Cardiac fibroblast (primary cell): ENCODE measurements at regions not wholly inside any gene's neighbourhood (a gene's known extent, or its start where the extent isn't known, plus 50 kb on each side); places are given as distances from the start of the nearest gene placed in this dataset.

ENCODE experiments used
- DNase-seq, 2 donors: peaks; one replicate each; pipeline versions ENCODE4 v3.0.0 to v3.0.0-alpha.2; 2010; ENCODE audit warnings: low read depth in 2 of 2
- H3K4me3 ChIP-seq, 2 donors: replicated peaks in 1 of 2; 1 replicate in 1 of 2; 2 replicates in 1 of 2; pipeline ENCODE4 v1.5.1; 2011; ENCODE audit warnings: low read depth in 2 of 2, low read length in 2 of 2, mild to moderate bottlenecking in 2 of 2, moderate library complexity in 1 of 2
- CTCF ChIP-seq: IDR thresholded peaks from one replicate; pipeline ENCODE4 v1.5.1; 2011; ENCODE audit warnings: low read depth, mild to moderate bottlenecking, low read length, inconsistent platforms

- DNase-seq: no peak
- no peak overlapping the region for H3K4me3 ChIP-seq
- TF ChIP-seq CTCF: no peak
These were observed 195.9 kb upstream of the CDH4 start for GRCh38 chr20:61056116-61056515.

- DNase-seq: no peak
- H3K4me3 ChIP-seq: no peak overlapping the region
- TF ChIP-seq CTCF: no peak
These were observed 195.2 kb upstream of the CDH4 start for GRCh38 chr20:61056627-61057442.

- H3K4me3 ChIP-seq: no peak overlapping the region
- TF ChIP-seq CTCF: no peak
- no peak for DNase-seq
These were observed 194.5 kb upstream of the CDH4 start for GRCh38 chr20:61057443-61058121.

- no peak for TF ChIP-seq CTCF
- DNase-seq: no peak
- no peak overlapping the region for H3K4me3 ChIP-seq
These were observed 190.1 kb upstream of the CDH4 start for GRCh38 chr20:61061981-61062380.

- TF ChIP-seq CTCF: no peak
- no peak for DNase-seq
- no peak overlapping the region for H3K4me3 ChIP-seq
These were observed 186.2 kb upstream of the CDH4 start for GRCh38 chr20:61065853-61066252.

GRCh38 chr20:61066526-61066925, 185.5 kb upstream of the CDH4 start:
- DNase-seq: no peak
- TF ChIP-seq CTCF: no peak

More at GRCh38 chr20:61066526-61066925, 185.5 kb upstream of the CDH4 start:
- H3K4me3 ChIP-seq: no peak overlapping the region
